ENCODE measurements at regions not wholly inside any gene's neighbourhood (a gene's known extent, or its start where the extent isn't known, plus 50 kb on each side); places are given as distances from the start of the nearest gene placed in this dataset.

DNA sequence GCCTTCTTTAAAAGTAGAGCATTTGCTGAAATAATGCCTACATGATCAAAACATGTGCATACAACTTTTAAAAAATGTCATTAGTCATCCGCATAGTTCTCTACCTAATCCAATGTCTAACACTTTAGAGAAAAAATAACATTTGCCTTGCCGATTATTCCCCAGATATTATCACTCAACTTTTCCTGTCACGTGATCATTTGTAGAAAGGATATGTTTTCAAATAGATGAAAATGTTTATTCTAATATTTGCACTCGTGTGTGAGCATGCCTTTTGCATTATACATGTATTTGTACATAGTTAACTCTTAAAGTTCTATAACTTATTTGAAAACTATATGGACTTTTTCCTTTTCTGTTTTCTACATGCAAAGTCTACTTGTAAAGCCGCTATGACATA, 533.0 kb upstream of the FMR1 start:
- TF ChIP-seq, protein P1, sequence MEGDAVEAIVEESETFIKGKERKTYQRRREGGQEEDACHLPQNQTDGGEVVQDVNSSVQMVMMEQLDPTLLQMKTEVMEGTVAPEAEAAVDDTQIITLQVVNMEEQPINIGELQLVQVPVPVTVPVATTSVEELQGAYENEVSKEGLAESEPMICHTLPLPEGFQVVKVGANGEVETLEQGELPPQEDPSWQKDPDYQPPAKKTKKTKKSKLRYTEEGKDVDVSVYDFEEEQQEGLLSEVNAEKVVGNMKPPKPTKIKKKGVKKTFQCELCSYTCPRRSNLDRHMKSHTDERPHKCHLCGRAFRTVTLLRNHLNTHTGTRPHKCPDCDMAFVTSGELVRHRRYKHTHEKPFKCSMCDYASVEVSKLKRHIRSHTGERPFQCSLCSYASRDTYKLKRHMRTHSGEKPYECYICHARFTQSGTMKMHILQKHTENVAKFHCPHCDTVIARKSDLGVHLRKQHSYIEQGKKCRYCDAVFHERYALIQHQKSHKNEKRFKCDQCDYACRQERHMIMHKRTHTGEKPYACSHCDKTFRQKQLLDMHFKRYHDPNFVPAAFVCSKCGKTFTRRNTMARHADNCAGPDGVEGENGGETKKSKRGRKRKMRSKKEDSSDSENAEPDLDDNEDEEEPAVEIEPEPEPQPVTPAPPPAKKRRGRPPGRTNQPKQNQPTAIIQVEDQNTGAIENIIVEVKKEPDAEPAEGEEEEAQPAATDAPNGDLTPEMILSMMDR (IDR thresholded peaks at IDR 0.05), result no peak
- no peak for TF ChIP-seq POLR2A (IDR thresholded peaks at IDR 0.05)

Data from thyroid gland (tissue), 4 donors.